Right renal pelvis (tissue), 4 donors: ENCODE measurements at regions not wholly inside any gene's neighbourhood (a gene's known extent, or its start where the extent isn't known, plus 50 kb on each side); places are given as distances from the start of the nearest gene placed in this dataset.
"Not testable (repeated sequence)": the region's sequence is repeated elsewhere in the genome, so short reads cannot be mapped to it uniquely, and the experiment has no call there.

ENCODE experiments used
- DNase-seq, 4 donors: peaks; one replicate each; pipeline ENCODE4 v3.0.0-alpha.2; 2013; ENCODE audit warnings: low read depth in 4 of 4, low spot score in 3 of 4, missing footprints in 1 of 4

GRCh38 chr18:46179306-46179705 is 75.1 kb downstream of the HAUS1 start:
- DNase-seq: no peak

GRCh38 chr18:46182633-46183358 is 78.6 kb downstream of the HAUS1 start:
- no peak for DNase-seq

GRCh38 chr18:46184296-46184695 is 80.1 kb downstream of the HAUS1 start:
- DNase-seq: not testable (repeated sequence)

GRCh38 chr18:46184727-46185126 is 80.5 kb downstream of the HAUS1 start:
- DNase-seq: no peak

GRCh38 chr18:46190667-46191066 is 86.5 kb downstream of the HAUS1 start:
- DNase-seq: no peak

GRCh38 chr18:46196627-46197243 is 92.5 kb downstream of the HAUS1 start:
- DNase-seq: no peak

GRCh38 chr18:46199515-46200147 is 95.4 kb downstream of the HAUS1 start:
- no peak for DNase-seq

- DNase-seq: not testable (repeated sequence)
Observed at GRCh38 chr18:46200178-46201055, 96.2 kb downstream of the HAUS1 start.

GRCh38 chr18:46204143-46204542 is 100.0 kb downstream of the HAUS1 start:
- DNase-seq: no peak

- no peak for DNase-seq
Observed at GRCh38 chr18:46207985-46208384, 103.8 kb downstream of the HAUS1 start.

GRCh38 chr18:46209161-46209560 is 105.0 kb downstream of the HAUS1 start:
- DNase-seq: no peak

GRCh38 chr18:46211816-46212215 is 107.6 kb downstream of the HAUS1 start:
- DNase-seq: no peak

GRCh38 chr18:46212398-46212797 is 108.2 kb downstream of the HAUS1 start:
- no peak for DNase-seq

- no peak for DNase-seq
Observed at GRCh38 chr18:46213295-46213694, 109.1 kb downstream of the HAUS1 start.

- DNase-seq: no peak
Observed at GRCh38 chr18:46214435-46214834, 110.2 kb downstream of the HAUS1 start.

GRCh38 chr18:46215902-46216723 is 111.9 kb downstream of the HAUS1 start:
- no peak for DNase-seq

- DNase-seq: no peak
Observed at GRCh38 chr18:46220116-46220515, 115.9 kb downstream of the HAUS1 start.

- DNase-seq: no peak
Observed at GRCh38 chr18:46222093-46222492, 117.9 kb downstream of the HAUS1 start.

- DNase-seq: no peak
Observed at GRCh38 chr18:46222710-46223360, 118.7 kb downstream of the HAUS1 start.
